Lung (tissue), 11 donors: ENCODE measurements at regions not wholly inside any gene's neighbourhood (a gene's known extent, or its start where the extent isn't known, plus 50 kb on each side); places are given as distances from the start of the nearest gene placed in this dataset.
A peak's percentile ranks its signal among the peaks of the same experiment; 100 is the strongest.

ENCODE experiments used
- ATAC-seq: fragments of 200-7000 bp; cut with Tn5 transposase; one replicate; pipeline ENCODE4 v1.9.1; 2020; ENCODE audit warnings: moderate number of reproducible peaks; ENCODE audit not compliant: insufficient read depth, low FRiP score
- DNase-seq, 3 donors: peaks; one replicate each; pipeline ENCODE4 v3.0.0-alpha.2; 2013 to 2017
- H3K27ac ChIP-seq, 2 donors: one replicate each; pipeline ENCODE4 v1.5.1; 2013; ENCODE audit warnings: mild to moderate bottlenecking in 2 of 2, moderate library complexity in 2 of 2, control low read depth in 1 of 2, inconsistent platforms in 1 of 2, low read depth in 1 of 2, low read length in 1 of 2
- H3K27me3 ChIP-seq, 3 donors: one replicate each; pipeline ENCODE4 v1.5.1; 2013; ENCODE audit warnings: low read length in 2 of 3; ENCODE audit not compliant: control insufficient read depth in 3 of 3, insufficient read depth in 3 of 3
- H3K36me3 ChIP-seq, 4 donors: one replicate each; pipeline ENCODE4 v1.5.1; 2013; ENCODE audit warnings: low read length in 4 of 4, mild to moderate bottlenecking in 1 of 4, moderate library complexity in 1 of 4; ENCODE audit not compliant: control insufficient read depth in 4 of 4, insufficient read depth in 4 of 4
- H3K4me1 ChIP-seq, 5 donors: one replicate each; pipeline ENCODE4 v1.5.1; 2013; ENCODE audit warnings: low read length in 5 of 5, mild to moderate bottlenecking in 2 of 5, moderate library complexity in 1 of 5; ENCODE audit not compliant: control insufficient read depth in 5 of 5, insufficient read depth in 5 of 5
- H3K4me3 ChIP-seq: one replicate; pipeline ENCODE4 v1.5.1; 2013; ENCODE audit warnings: mild to moderate bottlenecking, control low read depth, moderate library complexity
- H3K9ac ChIP-seq, 2 donors: one replicate each; pipeline ENCODE4 v1.5.1; 2013; ENCODE audit warnings: low read length in 2 of 2, control low read depth in 1 of 2; ENCODE audit not compliant: insufficient read depth in 1 of 2
- H3K9me3 ChIP-seq, 4 donors: one replicate each; pipeline ENCODE4 v1.5.1; 2013; ENCODE audit warnings: low read length in 3 of 4, mild to moderate bottlenecking in 1 of 4, moderate library complexity in 1 of 4; ENCODE audit not compliant: control insufficient read depth in 4 of 4, insufficient read depth in 3 of 4
- CTCF ChIP-seq: IDR thresholded peaks from 2 replicates; pipeline ENCODE4 v1.5.1; 2012; ENCODE audit warnings: mild to moderate bottlenecking; ENCODE audit errors: control extremely low read depth, extremely low read depth
- WGBS, 2 donors: extraction: QIAGEN DNeasy Blood & Tissue Kit; methylation state at CpG; one replicate each; pipeline ENCODE4 v1.1.7; 2013; 5-methylcytosine and 5-hydroxymethylcytosine counted together
- donor health status: control.
- donor health status: control.
- donor health status: Bipolar disorder and iron deficiency.
- donor health status: healthy.
- donor health status: DM: yes; HTN: yes; CAD: no.

DNA sequence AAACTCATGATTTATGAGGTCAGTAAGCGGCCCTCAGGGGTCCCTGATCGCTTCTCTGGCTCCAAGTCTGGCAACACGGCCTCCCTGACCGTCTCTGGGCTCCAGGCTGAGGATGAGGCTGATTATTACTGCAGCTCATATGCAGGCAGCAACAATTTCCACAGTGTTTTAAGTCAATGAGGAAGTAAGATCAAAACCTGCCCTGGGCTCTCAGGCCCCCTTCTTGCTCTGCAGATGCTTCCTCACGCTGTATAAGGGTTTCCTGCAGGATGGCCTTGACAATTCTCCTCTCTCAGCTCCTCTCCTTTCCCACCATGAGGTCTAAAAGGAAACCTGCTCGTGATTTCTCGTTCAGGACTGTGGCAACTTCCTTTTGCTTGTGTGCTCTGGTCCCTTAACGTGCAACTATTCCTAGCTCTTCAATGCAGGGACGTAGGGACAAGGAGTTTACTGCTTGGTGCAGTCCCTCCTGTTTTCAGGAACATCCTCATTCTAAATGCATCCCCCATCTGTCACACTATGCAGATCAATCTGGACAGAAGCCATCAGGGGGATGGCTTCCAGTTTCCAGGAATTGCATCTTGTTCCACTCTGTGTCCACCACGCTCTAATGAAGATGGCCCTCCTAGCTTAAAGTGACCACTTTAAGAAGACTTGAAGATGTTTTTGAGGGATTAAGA lies 64.3 kb upstream of the IGLL5 start:
- H3K4me1 ChIP-seq = no peaks in the 10 kb centered on the region
- no peak overlapping the region for H3K27ac ChIP-seq
- peaks cover 0 to 3% (median 0%) of the 10 kb centered on the region in 3 donors for H3K27me3 ChIP-seq
- 30 to 48% methylated on average over 10 of the region's 10 CpGs for WGBS, 2 donors
- DNase-seq (peak in 2 of 3 donors; percentile 12 to 18), ATAC-seq (no peak)
- no peak overlapping the region for H3K4me3 ChIP-seq
- H3K9ac ChIP-seq = no peak overlapping the region
- H3K9me3 ChIP-seq = no peaks in the 10 kb centered on the region
- no peak for TF ChIP-seq CTCF
- H3K36me3 ChIP-seq = no peaks in the 10 kb centered on the region

DNA sequence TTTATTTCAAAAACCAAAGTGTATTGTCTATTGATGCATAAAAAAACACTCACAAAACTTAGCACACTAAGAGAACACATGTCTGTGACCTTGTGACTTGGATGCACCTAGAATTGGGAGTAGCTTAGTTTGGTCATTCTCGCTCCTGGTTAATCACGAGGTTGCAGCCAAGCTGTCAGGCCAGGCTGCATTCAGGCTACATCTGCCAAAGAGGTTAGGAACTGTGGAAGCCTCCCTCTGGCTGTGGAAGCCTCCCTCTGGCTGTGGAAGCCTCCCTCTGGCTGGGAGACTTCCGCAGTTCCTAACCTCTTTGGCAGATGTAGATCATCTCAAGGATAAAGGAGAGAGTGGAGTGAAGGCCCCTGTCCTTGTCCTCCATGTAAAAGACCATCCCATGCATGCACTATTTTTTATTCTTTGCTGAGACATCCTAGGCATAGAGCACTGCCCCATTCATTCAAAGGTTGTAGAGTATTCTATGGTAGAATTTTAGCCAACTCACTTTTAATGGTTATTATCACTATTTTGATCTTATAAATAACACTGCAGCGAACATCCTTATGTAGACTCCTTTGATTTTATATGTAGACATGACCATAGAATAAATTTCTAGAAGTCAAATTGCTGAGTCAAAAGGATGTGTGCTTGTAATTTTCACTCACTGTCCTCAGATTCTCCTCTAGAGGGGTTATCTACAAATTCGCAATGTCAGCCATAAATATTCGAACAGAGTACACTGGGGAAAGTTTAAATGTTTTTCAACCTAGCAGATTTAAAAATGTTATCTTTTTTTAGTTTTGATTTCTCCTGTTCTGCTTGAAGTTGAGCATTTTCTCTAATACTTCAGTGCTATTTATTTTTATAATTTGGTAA lies 63.0 kb upstream of the IGLL5 start:
- Histone ChIP-seq H3K36me3 (no peaks in the 10 kb centered on the region), H3K27me3 (peaks cover 0 to 3% (median 0%) of the 10 kb centered on the region in 3 donors), H3K4me1 (no peaks in the 10 kb centered on the region), H3K9me3 (no peaks in the 10 kb centered on the region), H3K27ac (no peak overlapping the region), H3K9ac (no peak overlapping the region), H3K4me3 (no peak overlapping the region)
- no peak for TF ChIP-seq CTCF
- WGBS, 2 donors = 86 to 92% methylated on average over 6 of the region's 6 CpGs
- ATAC-seq (no peak), DNase-seq (no peak)

- TF ChIP-seq CTCF = no peak
- no peak overlapping the region for H3K4me3 ChIP-seq
- no peak overlapping the region for H3K27ac ChIP-seq
- H3K9me3 ChIP-seq = peaks cover 0 to under 1% (median 0%) of the 10 kb centered on the region in 4 donors
- no peaks in the 10 kb centered on the region for H3K4me1 ChIP-seq
- no peak for DNase-seq
- no peak overlapping the region for H3K9ac ChIP-seq
- H3K27me3 ChIP-seq = peaks cover 0 to 3% (median 0%) of the 10 kb centered on the region in 3 donors
- no peaks in the 10 kb centered on the region for H3K36me3 ChIP-seq
- WGBS, 2 donors = 47 to 65% methylated on average over 2 of the region's 2 CpGs
- ATAC-seq = no peak
These were observed 62.4 kb upstream of the IGLL5 start for GRCh38 chr22:22825213-22825593.
